Choroid plexus epithelial cell (primary cell): ENCODE measurements at regions not wholly inside any gene's neighbourhood (a gene's known extent, or its start where the extent isn't known, plus 50 kb on each side); places are given as distances from the start of the nearest gene placed in this dataset.

ENCODE experiments used
- DNase-seq: peaks from one replicate; pipeline ENCODE4 v3.0.0-alpha.2; 2010; ENCODE audit warnings: low read depth
- H3K4me3 ChIP-seq: 2 replicates; pipeline ENCODE4 v1.5.1; 2011; ENCODE audit warnings: low read depth, mild to moderate bottlenecking, control low read depth, low read length, moderate library complexity
- CTCF ChIP-seq: conservative IDR thresholded peaks from 2 replicates; pipeline ENCODE4 v1.5.1; 2011; ENCODE audit warnings: low read depth, mild to moderate bottlenecking, control low read depth, inconsistent platforms, low read length, moderate library complexity

- TF ChIP-seq CTCF: no peak
- no peak overlapping the region for H3K4me3 ChIP-seq
- DNase-seq: peak; percentile 88
Measured at GRCh38 chr11:27861706-27862430, 161.6 kb upstream of the BDNF start.

DNA sequence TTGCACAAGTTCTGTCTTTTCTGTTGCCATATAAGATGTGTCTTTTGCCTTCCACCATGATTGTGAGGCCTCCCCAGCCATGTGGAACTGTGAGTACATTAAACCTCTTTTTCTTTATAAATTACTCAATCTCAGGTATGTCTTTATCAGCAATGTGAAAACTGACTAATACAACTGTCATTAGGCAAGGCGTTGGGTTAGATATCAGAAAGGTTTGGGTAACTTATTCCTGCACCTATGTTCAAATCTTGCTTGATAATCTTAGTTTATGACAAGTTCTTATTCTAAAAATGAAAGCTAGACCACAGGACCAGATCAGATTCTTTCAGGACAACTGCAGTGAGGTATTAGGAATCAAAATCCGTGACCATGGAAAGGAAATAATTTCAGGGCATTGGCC, 160.6 kb upstream of the BDNF start:
- H3K4me3 ChIP-seq: no peak overlapping the region
- no peak for TF ChIP-seq CTCF
- DNase-seq: no peak

- H3K4me3 ChIP-seq: no peak overlapping the region
- TF ChIP-seq CTCF: no peak
- DNase-seq: no peak
Measured at GRCh38 chr11:27858866-27859265, 158.6 kb upstream of the BDNF start.

DNA sequence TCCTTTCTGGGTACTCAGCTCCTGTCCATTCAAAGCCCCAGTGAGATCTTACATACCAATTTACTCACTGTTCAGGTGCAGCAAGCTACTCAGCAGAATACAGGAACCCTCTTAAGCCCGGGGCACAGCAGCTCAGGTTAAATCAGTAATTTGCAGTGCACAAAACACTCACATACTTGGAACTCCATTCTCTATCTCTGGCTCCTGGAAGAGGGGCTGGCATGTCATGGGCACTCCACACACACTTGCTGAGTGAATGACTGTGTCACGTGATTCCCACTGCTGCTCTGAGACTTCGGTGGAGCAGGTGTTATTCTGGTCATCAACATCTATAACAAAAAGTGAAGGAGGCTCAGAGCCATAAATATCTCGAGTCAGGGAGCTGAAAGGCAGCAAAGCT, 157.3 kb upstream of the BDNF start:
- no peak overlapping the region for H3K4me3 ChIP-seq
- no peak for DNase-seq
- TF ChIP-seq CTCF: no peak

DNA sequence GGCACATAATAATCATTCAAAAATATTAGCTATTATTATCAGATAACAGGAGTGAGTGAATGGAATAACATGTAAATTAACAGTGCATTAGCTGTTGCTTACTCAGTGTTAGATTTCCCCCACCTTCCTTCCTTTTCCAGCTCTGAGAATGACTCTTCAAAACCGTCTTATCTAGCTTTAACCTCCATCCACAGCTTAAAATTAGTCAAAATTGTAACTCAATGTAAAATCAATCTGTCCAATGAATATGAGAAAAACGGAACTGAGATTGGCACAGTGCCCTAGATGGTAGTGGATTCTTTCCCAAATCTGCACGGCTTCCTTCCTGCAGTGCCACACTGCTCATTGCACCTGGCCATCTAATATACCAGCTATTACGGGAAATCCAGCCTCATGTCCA, 156.8 kb upstream of the BDNF start:
- TF ChIP-seq CTCF: no peak
- H3K4me3 ChIP-seq: no peak overlapping the region
- no peak for DNase-seq

DNA sequence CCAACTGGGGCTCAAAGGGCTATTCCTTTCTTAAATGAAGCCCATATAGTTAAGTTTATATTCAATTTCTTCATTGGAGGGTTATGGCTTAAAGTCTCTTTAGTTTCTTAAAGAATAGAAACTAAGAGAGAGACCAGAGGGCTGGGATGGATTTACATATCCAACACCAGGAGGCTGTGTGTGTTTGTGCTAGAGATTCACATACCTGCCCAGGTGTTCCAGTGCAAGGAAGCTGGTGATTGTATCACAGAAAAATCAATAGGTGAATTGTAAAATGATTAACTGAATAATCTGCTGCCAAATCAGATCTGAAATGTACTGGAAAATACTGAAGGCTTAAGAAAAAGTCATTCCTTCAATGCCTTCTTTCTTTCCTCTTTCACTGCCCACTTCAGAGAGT, 148.2 kb upstream of the BDNF start:
- no peak for TF ChIP-seq CTCF
- H3K4me3 ChIP-seq: no peak overlapping the region
- DNase-seq: no peak

DNA sequence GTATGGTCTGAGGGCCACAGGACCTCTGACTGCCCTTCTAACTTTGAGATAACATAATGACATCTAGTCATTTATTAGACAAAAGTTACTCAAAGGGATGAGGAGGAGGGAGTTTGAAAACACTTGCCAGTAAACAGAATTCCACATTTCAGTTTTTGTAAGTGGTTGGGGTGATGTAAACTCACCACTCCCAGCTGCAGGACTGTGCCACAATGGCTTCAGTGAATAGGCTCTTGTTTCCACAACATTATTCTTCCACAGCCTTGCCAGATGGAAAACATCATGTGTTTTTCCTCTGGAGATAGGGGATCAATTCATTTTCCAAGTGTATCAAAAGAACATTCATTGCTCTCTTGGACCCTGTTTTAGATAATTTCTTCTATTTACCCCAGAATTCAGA, 147.2 kb upstream of the BDNF start:
- no peak for DNase-seq
- no peak for TF ChIP-seq CTCF
- H3K4me3 ChIP-seq: no peak overlapping the region
